H1 (cell line): ENCODE measurements at regions not wholly inside any gene's neighbourhood (a gene's known extent, or its start where the extent isn't known, plus 50 kb on each side); places are given as distances from the start of the nearest gene placed in this dataset.

Source experiments
- ATF3 ChIP-seq: IDR thresholded peaks from 2 replicates; pipeline ENCODE4 v1.6.1; 2011; ENCODE audit warnings: low read depth, mild to moderate bottlenecking, low read length; ENCODE audit not compliant: insufficient read depth
- BCL11A ChIP-seq, 2 experiments: IDR thresholded peaks; one replicate each; pipeline ENCODE4 v1.6.1; 2011; ENCODE audit warnings: low read depth in 2 of 2, low read length in 2 of 2, mild to moderate bottlenecking in 2 of 2
- E2F6 ChIP-seq: IDR thresholded peaks from 2 replicates; pipeline ENCODE4 v1.6.1; 2012; ENCODE audit warnings: inconsistent platforms
- EP300 ChIP-seq, 2 experiments: IDR thresholded peaks; 1 replicate in 1 of 2; 2 replicates in 1 of 2; pipeline ENCODE4 v1.6.1; 2011 to 2012; ENCODE audit warnings: low read depth in 2 of 2, low read length in 2 of 2, mild to moderate bottlenecking in 2 of 2, borderline replicate concordance in 1 of 2, inconsistent platforms in 1 of 2, moderate library complexity in 1 of 2
- PHF8 ChIP-seq: fragments of 200-600 bp; sonication (generic); conservative IDR thresholded peaks from 2 replicates; pipeline ENCODE4 v1.7.1; 2012; ENCODE audit warnings: low read depth, mild to moderate bottlenecking, inconsistent platforms, low read length, moderate library complexity
- POLR2A ChIP-seq, 2 experiments: IDR thresholded peaks; 1 replicate in 1 of 2; 2 replicates in 1 of 2; pipeline ENCODE4 v1.6.1; 2011; ENCODE audit warnings: low read depth in 2 of 2, low read length in 2 of 2, mild to moderate bottlenecking in 2 of 2; ENCODE audit errors: control extremely low read depth in 1 of 2
- POLR2AphosphoS5 ChIP-seq: IDR thresholded peaks from 2 replicates; pipeline ENCODE4 v1.6.1; 2011; ENCODE audit warnings: low read depth, low read length
- SP2 ChIP-seq: IDR thresholded peaks from 2 replicates; pipeline ENCODE4 v1.6.1; 2012; ENCODE audit warnings: mild to moderate bottlenecking, low read length, inconsistent platforms
- SP4 ChIP-seq: IDR thresholded peaks from 2 replicates; pipeline ENCODE4 v1.6.1; 2012; ENCODE audit warnings: low read length, inconsistent platforms
- TBP ChIP-seq: IDR thresholded peaks from 2 replicates; pipeline ENCODE4 v1.6.1; 2011; ENCODE audit warnings: low read depth, low read length, improper control_type of control experiment
- YY1 ChIP-seq: IDR thresholded peaks from 2 replicates; pipeline ENCODE4 v1.6.1; 2011; ENCODE audit warnings: low read depth, mild to moderate bottlenecking, low read length

- TF ChIP-seq EP300 (IDR thresholded peaks at IDR 0.05; ENCODE audit: borderline replicate concordance in 1 of 2, low read depth in 2 of 2, low read length in 2 of 2) (no peak), BCL11A (IDR thresholded peaks at IDR 0.05; ENCODE audit: low read depth in 2 of 2, low read length in 2 of 2) (no peak), POLR2A (IDR thresholded peaks at IDR 0.05; ENCODE audit: control extremely low read depth in 1 of 2, low read depth in 2 of 2, low read length in 2 of 2) (no peak), ATF3 (no peak), SP4 (no peak), SP2 (no peak), YY1 (no peak), PHF8 (no peak), POLR2AphosphoS5 (no peak), TBP (no peak), E2F6 (no peak)
Measured at GRCh38 chr6:40253420-40253819, 319.2 kb upstream of the MOCS1 start.
